ENCODE measurements at regions not wholly inside any gene's neighbourhood (a gene's known extent, or its start where the extent isn't known, plus 50 kb on each side); places are given as distances from the start of the nearest gene placed in this dataset.

GRCh38 chr4:89604951-89605350 lies 232.0 kb downstream of the SNCA start:
- peaks cover 0 to 3% of the 10 kb centered on the region in 2 donors for H3K4me1 ChIP-seq
- no peak overlapping the region for H3K4me3 ChIP-seq (replicated peaks in 1 of 3)
- TF ChIP-seq CTCF (IDR thresholded peaks at IDR 0.05): no peak
- no peak for TF ChIP-seq POLR2A (IDR thresholded peaks at IDR 0.05)
- whole genome bisulfite sequencing, 2 donors: 93 to 95% methylated on average over 6 of the region's 6 CpGs
- no peaks in the 10 kb centered on the region for H3K36me3 ChIP-seq
- DNase-seq: no peak
- H3K27ac ChIP-seq: no peak overlapping the region
- H3K9me3 ChIP-seq: no peaks in the 10 kb centered on the region
- intact Hi-C loops (cut with DNase I): no loop called here
- H3K27me3 ChIP-seq: no peaks in the 10 kb centered on the region

DNA sequence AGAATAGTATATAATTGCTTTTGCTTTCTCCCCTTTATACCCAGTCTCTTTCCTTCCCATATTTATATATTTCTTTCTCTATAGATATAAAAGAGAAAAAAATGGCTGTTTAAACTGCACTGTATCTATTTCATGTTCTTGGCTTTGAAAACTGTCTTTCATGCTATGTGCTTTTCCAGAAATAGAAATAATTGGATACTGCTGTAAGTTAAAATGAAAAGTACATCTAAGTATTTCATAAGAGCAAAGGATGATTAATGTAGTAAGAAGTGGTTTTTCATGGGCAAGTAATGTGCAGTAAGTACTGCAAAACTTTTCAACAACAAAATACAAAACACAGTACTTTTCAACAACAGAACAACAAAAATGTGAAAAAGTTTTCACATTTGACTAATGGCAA lies 237.9 kb downstream of the SNCA start:
- Histone ChIP-seq H3K9me3 (no peaks in the 10 kb centered on the region), H3K4me3 (replicated peaks in 1 of 3) (no peak overlapping the region), H3K27me3 (no peaks in the 10 kb centered on the region), H3K36me3 (no peaks in the 10 kb centered on the region), H3K4me1 (peaks cover 0 to 3% of the 10 kb centered on the region in 2 donors), H3K27ac (no peak overlapping the region)
- no peak for DNase-seq
- intact Hi-C loops (cut with DNase I): loop anchor here (10.0 kb wide), 1 partner anchor 276 kb away; no protein-coding TSS in a partner anchor
- TF ChIP-seq POLR2A (IDR thresholded peaks at IDR 0.05): no peak
- TF ChIP-seq CTCF (IDR thresholded peaks at IDR 0.05): no peak

- TF ChIP-seq POLR2A (IDR thresholded peaks at IDR 0.05) (no peak), CTCF (IDR thresholded peaks at IDR 0.05) (peak in 5 of 6 experiments; percentile 10 to 60 (median 45))
- intact Hi-C loops (cut with DNase I): loop anchor here (10.0 kb wide), 1 partner anchor 276 kb away; no protein-coding TSS in a partner anchor
- no peak overlapping the region for H3K27ac ChIP-seq
- WGBS, 2 donors: 48 to 52% methylated on average over 1 of the region's 1 CpG
- no peak overlapping the region for H3K4me3 ChIP-seq (replicated peaks in 1 of 3)
- H3K36me3 ChIP-seq: no peaks in the 10 kb centered on the region
- no peak for DNase-seq
- no peaks in the 10 kb centered on the region for H3K27me3 ChIP-seq
- H3K9me3 ChIP-seq: no peaks in the 10 kb centered on the region
- peaks cover 0 to 3% of the 10 kb centered on the region in 2 donors for H3K4me1 ChIP-seq
These were observed 238.4 kb downstream of the SNCA start for GRCh38 chr4:89598602-89599001.

GRCh38 chr4:89595125-89595789 lies 241.7 kb downstream of the SNCA start:
- H3K27me3 ChIP-seq: no peaks in the 10 kb centered on the region
- no peak for TF ChIP-seq POLR2A (IDR thresholded peaks at IDR 0.05)
- no peaks in the 10 kb centered on the region for H3K4me1 ChIP-seq
- intact Hi-C loops (cut with DNase I): loop anchor here (10.0 kb wide), 1 partner anchor 280 kb away; no protein-coding TSS in a partner anchor
- H3K27ac ChIP-seq: no peak overlapping the region
- 92 to 93% methylated on average over 6 of the region's 6 CpGs for WGBS, 2 donors
- no peak for DNase-seq
- no peaks in the 10 kb centered on the region for H3K9me3 ChIP-seq
- no peak overlapping the region for H3K4me3 ChIP-seq (replicated peaks in 1 of 3)
- no peaks in the 10 kb centered on the region for H3K36me3 ChIP-seq

DNA sequence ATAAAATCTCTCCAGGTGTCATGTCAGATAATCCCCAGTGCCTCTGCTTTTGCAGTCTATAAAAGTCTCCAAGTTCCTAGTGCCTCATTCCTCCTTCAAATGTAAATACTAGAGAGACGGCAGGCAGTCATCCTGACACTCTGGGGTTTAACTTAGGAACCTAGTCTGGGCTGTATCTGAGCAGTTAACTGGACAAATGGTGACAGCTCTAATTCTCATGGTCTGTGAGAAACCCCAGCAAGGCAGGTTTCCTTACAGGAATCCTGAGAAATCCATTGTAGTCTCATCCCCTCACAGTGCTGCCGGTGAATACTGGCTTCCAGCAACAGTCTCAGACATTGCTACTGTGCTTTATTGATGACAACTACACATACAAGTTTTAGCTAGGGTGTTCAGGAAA lies 246.8 kb downstream of the SNCA start:
- H3K9me3 ChIP-seq: no peaks in the 10 kb centered on the region
- TF ChIP-seq POLR2A (IDR thresholded peaks at IDR 0.05) (no peak), CTCF (IDR thresholded peaks at IDR 0.05) (no peak)

More for the DNA sequence above, 246.8 kb downstream of the SNCA start:
- Histone ChIP-seq H3K4me3 (replicated peaks in 1 of 3) (no peak overlapping the region), H3K27me3 (no peaks in the 10 kb centered on the region), H3K36me3 (no peaks in the 10 kb centered on the region), H3K27ac (no peak overlapping the region), H3K4me1 (no peaks in the 10 kb centered on the region)
- 92 to 95% methylated on average over 2 of the region's 2 CpGs for WGBS, 2 donors
- intact Hi-C loops (cut with DNase I): loop anchor here (10.0 kb wide), 1 partner anchor 285 kb away; no protein-coding TSS in a partner anchor
- DNase-seq: no peak

Measured in thyroid gland (tissue), 4 donors.